ENCODE measurements at regions not wholly inside any gene's neighbourhood (a gene's known extent, or its start where the extent isn't known, plus 50 kb on each side); places are given as distances from the start of the nearest gene placed in this dataset.
"Not testable (repeated sequence)": the region's sequence is repeated elsewhere in the genome, so short reads cannot be mapped to it uniquely, and the experiment has no call there.

DNA sequence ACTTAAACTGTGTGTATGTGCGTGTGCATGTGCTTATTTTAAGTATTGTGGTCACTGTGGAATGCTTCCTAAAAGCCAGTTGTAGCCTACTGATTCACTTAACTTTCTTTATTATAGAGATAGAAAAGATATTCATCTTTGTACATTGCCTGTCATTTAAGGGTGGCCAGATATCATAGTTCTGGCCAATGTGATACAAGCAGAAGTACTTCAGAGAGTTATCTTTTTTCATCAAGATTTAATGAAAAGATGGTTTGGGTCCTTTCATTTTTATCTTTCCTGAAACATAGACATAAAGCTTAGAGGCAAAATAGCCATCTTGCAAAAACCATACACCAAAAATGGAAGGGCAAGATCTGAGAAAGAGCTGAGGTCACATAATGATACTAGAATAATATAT lies 744.7 kb upstream of the ADGRL3 start:
- Histone ChIP-seq H2AFZ (ENCODE audit: low read length) (no peak overlapping the region), H3K4me1 (ENCODE audit: low read length) (no peaks in the 10 kb centered on the region), H3K9me3 (ENCODE audit: low read length) (peaks cover 21% of the 10 kb centered on the region), H4K20me1 (ENCODE audit: insufficient read depth, low read depth, low read length) (no peaks in the 10 kb centered on the region), H3K27ac (ENCODE audit: low read length) (no peak overlapping the region), H3K4me2 (ENCODE audit: low read depth, low read length, poor library complexity, severe bottlenecking) (no peak overlapping the region), H3K36me3 (ENCODE audit: insufficient read depth, low read length) (no peaks in the 10 kb centered on the region), H3K79me2 (ENCODE audit: low read length) (no peaks in the 10 kb centered on the region), H3K9me2 (replicated peaks; ENCODE audit: insufficient read depth, low read length) (no peaks in the 10 kb centered on the region), H3K27me3 (ENCODE audit: low read length) (no peaks in the 10 kb centered on the region), H3K9ac (ENCODE audit: low read length) (no peak overlapping the region), H3K4me3 (ENCODE audit: low read length) (no peak overlapping the region)
- no peak for DNase-seq

DNA sequence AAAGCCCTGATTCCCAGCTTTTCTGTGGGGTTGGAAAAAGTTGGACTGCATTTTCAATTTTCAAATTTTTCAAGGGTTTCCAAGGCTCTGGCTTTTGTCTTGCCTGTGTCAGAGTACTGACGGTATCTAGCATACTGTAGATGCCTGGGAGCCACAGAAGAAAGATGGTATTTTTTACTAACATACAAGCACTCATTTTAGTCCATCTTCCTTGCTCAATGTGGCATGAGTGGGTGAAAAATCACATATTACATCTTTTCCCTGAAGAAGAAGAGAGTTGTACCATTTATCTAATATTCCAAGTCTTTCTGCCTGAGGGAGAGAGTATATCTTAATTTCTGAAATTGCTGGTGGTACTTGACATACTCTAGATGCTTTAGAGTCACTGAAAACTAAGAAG lies 738.6 kb upstream of the ADGRL3 start:
- H3K4me2 ChIP-seq (ENCODE audit: low read depth, low read length, poor library complexity, severe bottlenecking) = no peak overlapping the region
- H3K9me3 ChIP-seq (ENCODE audit: low read length) = peaks cover 24% of the 10 kb centered on the region
- H4K20me1 ChIP-seq (ENCODE audit: insufficient read depth, low read depth, low read length) = no peaks in the 10 kb centered on the region
- no peaks in the 10 kb centered on the region for H3K36me3 ChIP-seq (ENCODE audit: insufficient read depth, low read length)
- no peak overlapping the region for H3K27ac ChIP-seq (ENCODE audit: low read length)
- H3K27me3 ChIP-seq (ENCODE audit: low read length) = no peaks in the 10 kb centered on the region
- no peak overlapping the region for H3K4me3 ChIP-seq (ENCODE audit: low read length)
- no peak overlapping the region for H2AFZ ChIP-seq (ENCODE audit: low read length)
- DNase-seq = no peak
- no peaks in the 10 kb centered on the region for H3K9me2 ChIP-seq (replicated peaks; ENCODE audit: insufficient read depth, low read length)
- no peak overlapping the region for H3K9ac ChIP-seq (ENCODE audit: low read length)
- no peaks in the 10 kb centered on the region for H3K4me1 ChIP-seq (ENCODE audit: low read length)
- H3K79me2 ChIP-seq (ENCODE audit: low read length) = no peaks in the 10 kb centered on the region

GRCh38 chr4:60463857-60464502 lies 736.1 kb upstream of the ADGRL3 start:
- H3K27ac ChIP-seq (ENCODE audit: low read length) = no peak overlapping the region
- no peaks in the 10 kb centered on the region for H3K27me3 ChIP-seq (ENCODE audit: low read length)
- H3K4me1 ChIP-seq (ENCODE audit: low read length) = no peaks in the 10 kb centered on the region
- DNase-seq = peak; percentile 45
- H3K79me2 ChIP-seq (ENCODE audit: low read length) = no peaks in the 10 kb centered on the region
- H3K36me3 ChIP-seq (ENCODE audit: insufficient read depth, low read length) = no peaks in the 10 kb centered on the region
- H3K9me3 ChIP-seq (ENCODE audit: low read length) = peaks cover 26% of the 10 kb centered on the region
- H4K20me1 ChIP-seq (ENCODE audit: insufficient read depth, low read depth, low read length) = no peaks in the 10 kb centered on the region
- no peak overlapping the region for H3K4me3 ChIP-seq (ENCODE audit: low read length)
- H2AFZ ChIP-seq (ENCODE audit: low read length) = no peak overlapping the region
- no peaks in the 10 kb centered on the region for H3K9me2 ChIP-seq (replicated peaks; ENCODE audit: insufficient read depth, low read length)
- H3K4me2 ChIP-seq (ENCODE audit: low read depth, low read length, poor library complexity, severe bottlenecking) = no peak overlapping the region
- no peak overlapping the region for H3K9ac ChIP-seq (ENCODE audit: low read length)

- no peak overlapping the region for H3K4me3 ChIP-seq (ENCODE audit: low read length)
- DNase-seq = no peak
- no peak overlapping the region for H3K4me2 ChIP-seq (ENCODE audit: low read depth, low read length, poor library complexity, severe bottlenecking)
- no peaks in the 10 kb centered on the region for H3K4me1 ChIP-seq (ENCODE audit: low read length)
- no peaks in the 10 kb centered on the region for H3K27me3 ChIP-seq (ENCODE audit: low read length)
- no peak overlapping the region for H3K9ac ChIP-seq (ENCODE audit: low read length)
- no peaks in the 10 kb centered on the region for H3K36me3 ChIP-seq (ENCODE audit: insufficient read depth, low read length)
- H3K27ac ChIP-seq (ENCODE audit: low read length) = no peak overlapping the region
- H3K79me2 ChIP-seq (ENCODE audit: low read length) = no peaks in the 10 kb centered on the region
- H4K20me1 ChIP-seq (ENCODE audit: insufficient read depth, low read depth, low read length) = no peaks in the 10 kb centered on the region
- H3K9me2 ChIP-seq (replicated peaks; ENCODE audit: insufficient read depth, low read length) = no peaks in the 10 kb centered on the region
- peaks cover 13% of the 10 kb centered on the region for H3K9me3 ChIP-seq (ENCODE audit: low read length)
- H2AFZ ChIP-seq (ENCODE audit: low read length) = no peak overlapping the region
These were observed 717.2 kb upstream of the ADGRL3 start for GRCh38 chr4:60482921-60483351.

DNA sequence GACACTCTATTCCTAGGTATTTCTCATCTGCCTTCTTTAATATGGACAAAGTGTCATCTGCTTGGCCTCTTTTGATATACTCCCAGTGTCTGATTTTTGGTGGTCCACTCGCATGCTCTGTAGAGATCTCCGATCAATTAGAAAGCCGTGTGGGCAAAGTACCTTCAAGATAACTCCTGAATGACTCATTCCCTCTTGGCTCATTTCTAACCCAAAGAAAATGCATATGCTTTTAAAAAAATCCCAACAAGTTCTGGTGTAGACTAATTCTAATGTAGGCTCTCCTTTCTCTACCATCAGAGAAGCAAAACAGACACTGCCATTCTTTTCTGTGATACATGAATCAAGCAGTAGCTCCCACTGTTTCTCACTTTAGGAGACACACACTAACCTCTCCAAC lies 714.9 kb upstream of the ADGRL3 start:
- H3K9me2 ChIP-seq (replicated peaks; ENCODE audit: insufficient read depth, low read length) = no peaks in the 10 kb centered on the region
- no peaks in the 10 kb centered on the region for H4K20me1 ChIP-seq (ENCODE audit: insufficient read depth, low read depth, low read length)
- H3K4me2 ChIP-seq (ENCODE audit: low read depth, low read length, poor library complexity, severe bottlenecking) = no peak overlapping the region
- H3K27me3 ChIP-seq (ENCODE audit: low read length) = no peaks in the 10 kb centered on the region
- no peak overlapping the region for H3K4me3 ChIP-seq (ENCODE audit: low read length)
- no peak overlapping the region for H2AFZ ChIP-seq (ENCODE audit: low read length)
- peaks cover 18% of the 10 kb centered on the region for H3K9me3 ChIP-seq (ENCODE audit: low read length)
- no peak for DNase-seq
- H3K27ac ChIP-seq (ENCODE audit: low read length) = no peak overlapping the region
- H3K9ac ChIP-seq (ENCODE audit: low read length) = no peak overlapping the region
- H3K4me1 ChIP-seq (ENCODE audit: low read length) = no peaks in the 10 kb centered on the region
- no peaks in the 10 kb centered on the region for H3K79me2 ChIP-seq (ENCODE audit: low read length)
- no peaks in the 10 kb centered on the region for H3K36me3 ChIP-seq (ENCODE audit: insufficient read depth, low read length)

DNA sequence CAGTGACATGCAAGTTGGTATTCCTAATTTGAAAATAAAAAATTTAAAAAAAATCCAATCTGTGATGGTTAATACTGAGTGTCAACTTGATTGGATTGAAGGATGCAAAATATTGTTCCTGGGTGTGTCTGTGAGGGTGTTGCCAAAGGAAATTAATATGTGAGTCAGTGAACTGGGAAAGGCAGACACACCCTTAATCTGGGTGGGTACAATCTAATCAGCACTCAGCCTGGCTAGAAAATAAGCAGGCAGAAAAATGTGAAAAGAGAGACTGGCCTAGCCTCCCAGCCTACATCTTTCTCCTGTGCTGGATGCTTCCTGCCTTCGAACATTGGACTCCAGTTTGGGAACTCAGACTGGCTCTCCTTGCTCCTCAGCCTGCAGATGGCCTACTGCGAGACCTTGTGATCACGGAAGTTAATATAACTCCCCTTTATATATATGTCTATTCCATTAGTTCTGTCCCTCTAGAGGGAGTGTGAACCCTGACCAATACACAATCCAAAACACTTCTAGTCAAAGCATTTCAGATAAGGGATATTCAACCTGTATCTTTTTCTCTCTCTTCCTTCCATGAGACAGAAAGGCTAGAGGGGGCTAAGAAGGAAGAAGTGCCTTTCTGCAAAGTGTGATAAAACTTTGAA lies 712.9 kb upstream of the ADGRL3 start:
- H3K79me2 ChIP-seq (ENCODE audit: low read length); H3K27ac ChIP-seq (ENCODE audit: low read length): not testable (repeated sequence)

GRCh38 chr4:60500810-60501209 lies 699.3 kb upstream of the ADGRL3 start:
- H3K4me3 ChIP-seq (ENCODE audit: low read length) = no peak overlapping the region
- H3K4me2 ChIP-seq (ENCODE audit: low read depth, low read length, poor library complexity, severe bottlenecking) = no peak overlapping the region
- H3K27ac ChIP-seq (ENCODE audit: low read length) = no peak overlapping the region
- H3K36me3 ChIP-seq (ENCODE audit: insufficient read depth, low read length) = no peaks in the 10 kb centered on the region
- no peaks in the 10 kb centered on the region for H3K27me3 ChIP-seq (ENCODE audit: low read length)
- H3K4me1 ChIP-seq (ENCODE audit: low read length) = no peaks in the 10 kb centered on the region
- no peaks in the 10 kb centered on the region for H4K20me1 ChIP-seq (ENCODE audit: insufficient read depth, low read depth, low read length)
- H3K79me2 ChIP-seq (ENCODE audit: low read length) = no peaks in the 10 kb centered on the region
- H3K9ac ChIP-seq (ENCODE audit: low read length) = no peak overlapping the region
- no peak for DNase-seq
- H2AFZ ChIP-seq (ENCODE audit: low read length) = no peak overlapping the region
- H3K9me2 ChIP-seq (replicated peaks; ENCODE audit: insufficient read depth, low read length) = no peaks in the 10 kb centered on the region
- peaks cover 36% of the 10 kb centered on the region for H3K9me3 ChIP-seq (ENCODE audit: low read length)

More for the DNA sequence above, 712.9 kb upstream of the ADGRL3 start:
- not testable (repeated sequence) for H3K27me3 ChIP-seq (ENCODE audit: low read length); H3K4me1 ChIP-seq (ENCODE audit: low read length); H3K9me2 ChIP-seq (replicated peaks; ENCODE audit: insufficient read depth, low read length); H3K4me3 ChIP-seq (ENCODE audit: low read length); DNase-seq; H2AFZ ChIP-seq (ENCODE audit: low read length); H4K20me1 ChIP-seq (ENCODE audit: insufficient read depth, low read depth, low read length); H3K4me2 ChIP-seq (ENCODE audit: low read depth, low read length, poor library complexity, severe bottlenecking); H3K36me3 ChIP-seq (ENCODE audit: insufficient read depth, low read length); H3K9ac ChIP-seq (ENCODE audit: low read length)
- H3K9me3 ChIP-seq (ENCODE audit: low read length) = peaks cover 18% of the 10 kb centered on the region

GRCh38 chr4:60502733-60503132 lies 697.4 kb upstream of the ADGRL3 start:
- no peaks in the 10 kb centered on the region for H4K20me1 ChIP-seq (ENCODE audit: insufficient read depth, low read depth, low read length)
- no peaks in the 10 kb centered on the region for H3K36me3 ChIP-seq (ENCODE audit: insufficient read depth, low read length)
- H3K9me2 ChIP-seq (replicated peaks; ENCODE audit: insufficient read depth, low read length) = no peaks in the 10 kb centered on the region
- no peak overlapping the region for H3K4me2 ChIP-seq (ENCODE audit: low read depth, low read length, poor library complexity, severe bottlenecking)
- no peak for DNase-seq
- no peaks in the 10 kb centered on the region for H3K27me3 ChIP-seq (ENCODE audit: low read length)
- H3K27ac ChIP-seq (ENCODE audit: low read length) = no peak overlapping the region
- H3K4me3 ChIP-seq (ENCODE audit: low read length) = no peak overlapping the region
- H3K9ac ChIP-seq (ENCODE audit: low read length) = no peak overlapping the region
- peaks cover 47% of the 10 kb centered on the region for H3K9me3 ChIP-seq (ENCODE audit: low read length)
- H2AFZ ChIP-seq (ENCODE audit: low read length) = no peak overlapping the region
- no peaks in the 10 kb centered on the region for H3K79me2 ChIP-seq (ENCODE audit: low read length)
- no peaks in the 10 kb centered on the region for H3K4me1 ChIP-seq (ENCODE audit: low read length)

All from Karpas-422 (cell line).